SK-N-DZ (cell line): ENCODE measurements at regions not wholly inside any gene's neighbourhood (a gene's known extent, or its start where the extent isn't known, plus 50 kb on each side); places are given as distances from the start of the nearest gene placed in this dataset.
"Not testable (repeated sequence)": the region's sequence is repeated elsewhere in the genome, so short reads cannot be mapped to it uniquely, and the experiment has no call there.

Source experiments
- DNase-seq: peaks from one replicate; pipeline ENCODE4 v3.0.0-alpha.2; 2015; ENCODE audit warnings: low spot score

GRCh38 chr17:27091043-27091497 lies 202.8 kb upstream of the WSB1 start:
- no peak for DNase-seq

- not testable (repeated sequence) for DNase-seq
Observed at GRCh38 chr17:27094179-27094578, 199.7 kb upstream of the WSB1 start.

GRCh38 chr17:27095821-27096220 lies 198.1 kb upstream of the WSB1 start:
- not testable (repeated sequence) for DNase-seq

GRCh38 chr17:27099266-27099665 lies 194.6 kb upstream of the WSB1 start:
- DNase-seq, result not testable (repeated sequence)

GRCh38 chr17:27104605-27105221 lies 189.2 kb upstream of the WSB1 start:
- DNase-seq, result not testable (repeated sequence)

GRCh38 chr17:27105636-27106035 lies 188.3 kb upstream of the WSB1 start:
- no peak for DNase-seq

- DNase-seq, result no peak
Observed at GRCh38 chr17:27106347-27106981, 187.4 kb upstream of the WSB1 start.

- no peak for DNase-seq
Observed at GRCh38 chr17:27106982-27107360, 186.9 kb upstream of the WSB1 start.

- not testable (repeated sequence) for DNase-seq
Observed at GRCh38 chr17:27107386-27108328, 186.3 kb upstream of the WSB1 start.

GRCh38 chr17:27109346-27109745 lies 184.6 kb upstream of the WSB1 start:
- DNase-seq, result no peak

GRCh38 chr17:27153005-27153404 lies 140.9 kb upstream of the WSB1 start:
- no peak for DNase-seq

- DNase-seq, result no peak
Observed at GRCh38 chr17:27155866-27156265, 138.0 kb upstream of the WSB1 start.

- no peak for DNase-seq
Observed at GRCh38 chr17:27157297-27157696, 136.6 kb upstream of the WSB1 start.

- no peak for DNase-seq
Observed at GRCh38 chr17:27157898-27158297, 136.0 kb upstream of the WSB1 start.

GRCh38 chr17:27158382-27158781 lies 135.5 kb upstream of the WSB1 start:
- no peak for DNase-seq

GRCh38 chr17:27180322-27180721 lies 113.6 kb upstream of the WSB1 start:
- no peak for DNase-seq

- not testable (repeated sequence) for DNase-seq
Observed at GRCh38 chr17:27181379-27181925, 112.5 kb upstream of the WSB1 start.

- DNase-seq, result no peak
Observed at GRCh38 chr17:27181935-27182334, 112.0 kb upstream of the WSB1 start.

- not testable (repeated sequence) for DNase-seq
Observed at GRCh38 chr17:27197505-27197904, 96.4 kb upstream of the WSB1 start.

GRCh38 chr17:27199948-27200347 lies 94.0 kb upstream of the WSB1 start:
- DNase-seq, result no peak

- DNase-seq, result no peak
Observed at GRCh38 chr17:27200476-27200875, 93.4 kb upstream of the WSB1 start.

- DNase-seq, result no peak
Observed at GRCh38 chr17:27203241-27203640, 90.7 kb upstream of the WSB1 start.
